Right hindlimb (tissue), 1 donor: ENCODE measurements at regions not wholly inside any gene's neighbourhood (a gene's known extent, or its start where the extent isn't known, plus 50 kb on each side); places are given as distances from the start of the nearest gene placed in this dataset.
"Not testable (repeated sequence)": the region's sequence is repeated elsewhere in the genome, so short reads cannot be mapped to it uniquely, and the experiment has no call there.

Source experiments
- DNase-seq: peaks from one replicate; pipeline ENCODE4 v3.0.0-alpha.2; 2018

DNA sequence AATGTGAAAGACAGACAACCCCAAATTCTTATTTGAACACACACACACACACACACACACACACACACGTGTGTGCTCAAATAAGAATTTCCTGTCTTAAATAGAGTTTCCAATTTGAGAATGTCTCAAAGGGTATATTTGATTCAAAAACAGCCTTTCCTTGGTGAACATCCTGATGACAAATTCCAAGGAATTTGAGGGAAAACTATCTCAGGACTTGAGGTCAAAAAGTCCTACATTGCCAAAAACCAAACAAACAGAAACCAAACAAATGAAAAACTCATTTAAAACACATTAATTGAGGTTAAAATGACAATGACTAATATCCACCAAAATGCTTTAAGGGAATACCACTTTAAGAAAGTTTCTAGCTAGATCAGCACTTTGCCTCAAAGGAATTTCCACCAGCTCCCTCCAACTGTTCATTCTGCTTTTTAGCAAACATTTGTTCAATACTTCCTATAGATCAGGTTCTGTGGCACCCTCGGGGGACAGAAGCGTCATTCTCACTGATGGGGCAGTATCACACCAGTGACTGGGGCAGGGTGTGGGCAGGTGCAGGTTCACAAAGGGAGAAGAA lies 232.1 kb upstream of the TRIB2 start:
- no peak for DNase-seq

- no peak for DNase-seq
These were observed 230.3 kb upstream of the TRIB2 start for GRCh38 chr2:12486205-12487118.

DNA sequence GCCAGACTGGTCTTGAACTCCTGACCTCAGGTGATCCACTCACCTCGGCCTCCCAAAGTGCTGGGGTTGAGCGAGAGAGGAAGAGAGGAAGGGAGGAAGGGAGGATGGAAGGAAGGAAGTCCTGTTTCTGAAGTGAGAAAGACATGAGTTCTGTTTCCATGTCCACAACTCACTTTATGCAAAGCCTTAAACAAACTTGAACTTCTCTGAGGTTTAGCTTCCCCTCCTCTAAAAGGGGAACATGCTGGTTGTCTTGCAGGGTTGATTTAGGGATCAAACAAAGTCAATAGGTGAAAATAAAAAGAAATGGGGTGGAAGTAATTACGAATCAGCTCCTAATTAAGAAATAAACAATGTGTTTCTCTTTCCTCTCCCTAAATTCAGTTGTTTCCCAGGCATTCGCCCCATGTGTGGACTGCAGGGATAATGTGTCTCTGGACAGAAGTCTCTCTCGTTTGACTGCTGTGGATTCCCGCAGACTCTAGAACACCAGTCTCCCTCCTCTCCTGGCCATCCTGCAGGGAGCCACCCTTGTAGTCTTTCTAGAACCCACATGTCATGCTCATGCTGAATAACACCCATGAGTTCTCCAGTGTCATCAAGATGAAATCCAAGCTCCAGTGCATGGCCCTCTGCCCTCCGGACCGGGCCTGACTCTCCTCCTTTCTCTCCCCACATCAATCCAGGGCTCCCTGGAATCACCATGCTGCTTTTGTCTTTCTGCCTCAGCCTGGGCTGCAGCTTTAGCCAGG lies 229.3 kb upstream of the TRIB2 start:
- no peak for DNase-seq

- DNase-seq, result no peak
These were observed 228.1 kb upstream of the TRIB2 start for GRCh38 chr2:12488352-12489318.

DNA sequence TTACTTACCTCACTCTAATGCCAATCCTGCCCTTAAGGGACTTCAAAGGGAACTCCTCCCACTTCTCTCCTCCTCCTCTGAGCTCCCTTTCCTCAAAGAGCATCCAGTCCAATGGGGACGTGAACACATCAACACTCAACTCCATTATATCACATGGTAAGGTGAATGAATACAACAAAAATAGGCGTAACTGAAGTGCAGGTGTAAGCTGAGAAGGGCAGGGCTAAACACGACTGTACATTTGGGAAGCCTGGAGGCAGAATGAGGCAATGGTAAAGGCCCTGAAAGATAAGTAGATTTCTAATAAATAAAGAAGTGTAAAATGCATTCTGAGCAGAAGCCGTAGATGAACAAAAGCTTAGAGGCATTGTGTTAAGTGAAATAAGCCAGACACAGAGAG lies 226.1 kb upstream of the TRIB2 start:
- no peak for DNase-seq

DNA sequence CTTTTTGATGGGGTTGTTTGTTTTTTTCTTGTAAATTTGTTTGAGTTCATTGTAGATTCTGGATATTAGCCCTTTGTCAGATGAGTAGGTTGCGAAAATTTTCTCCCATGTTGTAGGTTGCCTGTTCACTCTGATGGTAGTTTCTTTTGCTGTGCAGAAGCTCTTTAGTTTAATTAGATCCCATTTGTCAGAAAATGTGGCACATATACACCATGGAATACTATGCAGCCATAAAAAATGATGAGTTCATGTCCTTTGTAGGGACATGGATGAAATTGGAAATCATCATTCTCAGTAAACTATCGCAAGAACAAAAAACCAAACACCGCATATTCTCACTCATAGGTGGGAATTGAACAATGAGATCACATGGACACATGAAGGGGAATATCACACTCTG lies 224.4 kb upstream of the TRIB2 start:
- not testable (repeated sequence) for DNase-seq

DNA sequence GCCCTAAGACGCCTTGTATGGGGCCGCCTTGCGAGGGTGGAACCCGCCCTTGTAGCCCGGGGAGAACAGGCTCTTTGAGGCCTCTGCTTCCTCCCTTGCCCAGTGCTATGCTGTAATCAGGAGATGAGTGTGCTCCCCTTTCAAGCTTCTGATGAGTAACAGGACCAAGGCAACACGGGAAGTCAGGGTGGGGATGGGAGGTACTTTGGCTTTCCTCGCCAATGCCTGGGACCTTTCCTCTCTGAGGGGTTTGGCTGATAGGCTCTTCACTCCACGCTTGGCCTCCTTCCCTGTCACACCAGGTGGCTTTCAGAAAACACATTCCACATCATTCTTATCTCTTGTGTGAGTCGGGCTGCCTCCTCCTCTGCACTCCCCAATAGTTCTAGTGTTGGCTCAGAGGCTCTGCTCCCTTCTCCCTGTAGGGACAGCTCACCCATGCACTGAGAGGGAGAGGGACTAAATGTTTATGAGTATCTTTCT lies 223.7 kb upstream of the TRIB2 start:
- DNase-seq, result no peak

DNA sequence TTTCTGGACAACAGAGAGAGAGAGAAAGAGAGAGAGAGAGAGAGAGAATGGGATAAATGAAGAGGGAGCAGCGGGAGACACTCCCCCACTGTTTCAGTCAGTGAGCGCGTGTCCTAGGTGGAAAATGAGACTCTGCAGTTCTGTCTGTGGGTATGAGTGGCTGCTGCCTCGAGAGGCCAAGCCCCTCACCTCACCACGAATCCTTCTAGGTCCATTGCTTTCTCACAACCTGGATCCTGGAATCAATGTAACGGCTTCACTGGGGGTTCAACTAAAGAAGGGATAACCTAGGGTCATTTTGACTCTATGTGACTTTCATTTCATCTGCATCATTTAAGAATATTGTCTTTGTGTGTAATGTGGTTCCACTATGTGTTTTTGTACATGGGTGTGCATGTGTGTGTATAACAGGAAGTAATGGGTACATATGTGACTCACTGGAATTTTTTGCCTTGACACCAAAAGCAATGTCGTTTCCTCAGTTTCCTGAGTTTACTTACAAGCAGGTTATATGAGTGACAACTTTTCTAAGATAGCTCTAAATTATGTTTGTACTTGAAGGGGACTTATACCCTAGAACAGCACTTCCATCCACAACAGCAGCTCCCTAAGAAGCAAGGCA lies 221.4 kb upstream of the TRIB2 start:
- DNase-seq, result no peak

GRCh38 chr2:12498286-12498685 lies 218.4 kb upstream of the TRIB2 start:
- DNase-seq, result no peak

- no peak for DNase-seq
These were observed 218.0 kb upstream of the TRIB2 start for GRCh38 chr2:12498704-12499103.

GRCh38 chr2:12500899-12501298 lies 215.8 kb upstream of the TRIB2 start:
- no peak for DNase-seq

- peak; percentile 32 for DNase-seq
These were observed 215.1 kb upstream of the TRIB2 start for GRCh38 chr2:12501469-12502158.

DNA sequence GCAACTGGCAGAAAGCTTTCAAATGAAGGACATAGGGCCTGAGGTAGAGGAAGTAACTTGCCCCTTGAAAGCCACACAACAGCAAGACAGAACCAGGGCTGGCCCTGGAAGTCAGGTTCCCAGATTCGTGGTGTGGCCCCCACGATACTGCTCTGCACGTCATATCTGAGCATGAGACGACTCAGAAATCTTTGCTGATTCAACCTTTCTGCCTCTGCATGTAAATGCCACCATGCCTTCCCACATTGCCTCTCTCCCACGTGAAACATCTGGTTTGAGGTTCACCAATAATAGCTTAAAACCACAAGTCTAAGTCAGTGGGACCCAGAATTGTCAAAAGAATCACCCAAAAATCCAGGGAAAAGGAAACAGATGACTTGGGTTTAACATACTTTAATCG lies 214.0 kb upstream of the TRIB2 start:
- DNase-seq, result no peak

- DNase-seq, result no peak
These were observed 212.3 kb upstream of the TRIB2 start for GRCh38 chr2:12504443-12504842.

- no peak for DNase-seq
These were observed 209.9 kb upstream of the TRIB2 start for GRCh38 chr2:12506846-12507245.

DNA sequence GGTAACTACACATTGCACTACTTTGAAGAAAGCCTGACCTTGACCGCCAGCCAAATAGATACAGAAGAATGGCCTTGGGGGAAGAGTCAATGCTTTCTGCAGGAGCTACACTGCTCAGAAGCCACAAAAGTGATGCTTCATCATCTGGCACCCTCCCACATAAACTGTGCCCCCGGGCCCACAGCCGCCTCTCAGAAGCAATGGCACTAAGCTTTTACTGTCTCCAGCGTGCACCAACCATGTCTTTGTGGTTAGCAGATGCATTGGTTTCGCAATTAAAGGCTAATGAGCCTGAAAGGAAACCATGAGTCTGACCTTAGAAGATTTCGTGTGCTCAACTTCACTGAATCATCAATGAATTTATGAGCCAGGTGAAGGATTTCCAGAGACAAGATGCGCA lies 209.4 kb upstream of the TRIB2 start:
- DNase-seq, result no peak

- DNase-seq, result no peak
These were observed 206.7 kb upstream of the TRIB2 start for GRCh38 chr2:12510070-12510469.

- DNase-seq, result no peak
These were observed 203.4 kb upstream of the TRIB2 start for GRCh38 chr2:12513339-12513738.

- no peak for DNase-seq
These were observed 202.6 kb upstream of the TRIB2 start for GRCh38 chr2:12514168-12514567.

DNA sequence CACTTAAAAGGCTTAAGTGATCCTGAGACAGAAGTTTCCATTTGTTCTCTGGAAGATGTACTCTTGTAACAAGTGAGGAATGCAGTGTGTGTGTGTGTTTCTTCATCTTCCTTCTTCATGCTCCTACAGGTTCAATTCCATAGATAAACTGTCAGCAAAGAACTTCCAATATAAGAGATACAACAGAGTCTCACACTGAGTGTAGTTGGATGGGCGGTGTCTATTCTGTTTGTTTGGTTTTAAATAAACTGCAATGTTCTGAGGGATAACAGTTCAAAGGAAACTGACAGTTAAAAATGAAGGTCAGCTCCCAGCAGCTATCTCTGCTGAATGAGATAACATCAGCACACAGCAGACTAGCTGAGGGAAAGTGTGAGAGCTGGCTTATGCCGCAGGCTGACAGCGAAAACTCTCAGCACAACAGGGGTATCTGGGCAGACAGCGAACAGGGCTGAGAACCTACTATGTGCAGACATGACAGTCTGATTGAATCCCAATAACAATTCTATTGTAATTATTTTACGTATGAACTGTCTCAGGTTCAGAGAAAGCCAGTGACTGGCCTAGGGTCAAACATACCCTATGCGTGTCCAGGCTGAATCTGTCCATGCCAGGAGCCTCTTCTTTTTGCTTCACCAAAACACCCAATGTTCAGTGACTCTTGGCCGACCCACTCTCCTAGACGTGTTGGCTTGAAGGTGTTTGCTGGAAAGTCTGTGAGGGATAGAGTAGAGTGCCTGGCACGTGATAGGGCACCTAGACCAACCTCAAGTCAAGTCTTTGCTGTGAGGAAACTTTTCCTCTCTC lies 201.9 kb upstream of the TRIB2 start:
- no peak for DNase-seq
